HS-5 (cell line): ENCODE measurements at regions not wholly inside any gene's neighbourhood (a gene's known extent, or its start where the extent isn't known, plus 50 kb on each side); places are given as distances from the start of the nearest gene placed in this dataset.

Experiments
- DNase-seq: peaks from one replicate; pipeline ENCODE4 v3.0.0-alpha.2; 2012; ENCODE audit warnings: low read depth

DNA sequence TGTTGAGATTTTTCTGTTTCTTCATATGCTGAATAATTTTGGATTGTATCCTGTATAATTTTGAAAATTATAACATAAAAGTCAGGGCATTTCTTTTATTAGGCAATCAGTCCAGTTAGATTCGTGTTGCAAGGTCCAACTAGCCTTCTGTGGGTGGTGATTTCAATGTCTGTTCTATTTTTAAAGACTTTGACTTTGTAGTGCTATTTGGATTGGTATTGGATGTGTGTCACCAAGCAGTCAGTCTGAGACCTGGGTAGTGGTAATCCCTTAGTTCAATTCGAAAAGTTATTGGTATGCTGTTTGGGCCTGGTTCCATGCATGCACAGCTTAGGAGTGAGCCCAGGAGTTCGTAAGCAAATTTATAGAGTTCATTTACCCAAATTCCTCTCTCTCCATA lies 82.2 kb downstream of the EPDR1 start:
- no peak for DNase-seq

DNA sequence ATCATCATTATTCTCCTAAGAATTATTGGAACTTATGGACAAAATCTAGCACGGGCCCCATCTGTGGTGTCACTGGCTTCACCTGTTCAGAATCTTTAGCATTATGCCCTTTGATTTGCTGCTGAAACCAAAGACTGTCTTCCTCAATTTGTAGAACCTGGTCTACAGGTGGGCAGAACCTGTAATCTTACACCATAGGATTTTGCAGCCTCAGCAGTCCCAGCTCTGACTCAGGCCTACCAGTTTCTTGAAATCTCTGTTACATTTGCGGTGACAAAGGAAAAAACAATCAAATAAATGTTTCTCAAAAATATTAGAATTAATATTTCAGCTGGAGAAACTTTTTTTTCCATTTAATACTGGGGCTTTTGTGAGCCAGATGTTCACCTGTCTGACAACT lies 86.1 kb downstream of the EPDR1 start:
- DNase-seq, result no peak

DNA sequence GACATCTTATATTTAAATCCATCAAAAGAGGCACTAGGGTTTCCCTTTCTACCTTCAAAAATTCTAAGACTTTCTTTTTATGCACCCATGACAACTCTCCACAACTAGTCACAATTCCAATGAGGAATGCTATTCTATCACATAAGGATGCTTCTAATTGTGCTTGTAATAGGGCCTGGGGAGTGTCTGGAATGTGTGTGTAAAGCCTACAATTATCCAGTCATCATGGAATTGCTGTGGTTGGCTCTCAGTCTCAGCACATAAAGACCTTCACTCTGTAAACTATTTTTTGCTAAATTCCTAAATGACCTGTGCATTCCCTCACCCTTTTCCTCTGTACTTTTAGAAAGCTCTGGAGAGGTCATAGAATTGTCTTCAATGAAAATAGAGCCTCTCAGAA lies 86.7 kb downstream of the EPDR1 start:
- no peak for DNase-seq

- DNase-seq, result no peak
Measured at GRCh38 chr7:38013246-38013645, 92.8 kb downstream of the EPDR1 start.

DNA sequence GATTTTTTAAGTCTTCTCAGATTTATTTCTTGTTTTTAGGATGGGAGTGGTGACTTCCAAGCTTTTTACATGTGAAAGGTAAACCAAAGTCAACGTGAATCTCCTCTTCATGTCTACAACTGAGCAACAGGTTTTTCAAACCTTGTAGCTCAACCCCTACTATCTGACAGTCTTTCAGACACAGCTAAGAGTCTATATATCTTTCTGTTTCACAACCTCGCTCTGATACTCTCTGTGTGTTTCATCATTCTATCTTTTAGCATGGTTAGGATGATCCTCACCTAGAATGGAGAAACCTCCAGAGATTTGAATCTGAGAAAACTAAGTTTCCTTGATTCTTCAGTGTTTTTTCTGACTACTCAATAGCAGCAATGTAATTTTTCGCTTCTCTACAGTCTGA lies 96.1 kb downstream of the EPDR1 start:
- no peak for DNase-seq

- no peak for DNase-seq
Measured at GRCh38 chr7:38017320-38017719, 96.9 kb downstream of the EPDR1 start.

- DNase-seq, result peak; percentile 14
Measured at GRCh38 chr7:38020121-38020785, 99.8 kb downstream of the EPDR1 start.

- DNase-seq, result no peak
Measured at GRCh38 chr7:38021892-38022291, 101.5 kb downstream of the EPDR1 start.

- DNase-seq, result no peak
Measured at GRCh38 chr7:38025815-38026214, 105.4 kb downstream of the EPDR1 start.

DNA sequence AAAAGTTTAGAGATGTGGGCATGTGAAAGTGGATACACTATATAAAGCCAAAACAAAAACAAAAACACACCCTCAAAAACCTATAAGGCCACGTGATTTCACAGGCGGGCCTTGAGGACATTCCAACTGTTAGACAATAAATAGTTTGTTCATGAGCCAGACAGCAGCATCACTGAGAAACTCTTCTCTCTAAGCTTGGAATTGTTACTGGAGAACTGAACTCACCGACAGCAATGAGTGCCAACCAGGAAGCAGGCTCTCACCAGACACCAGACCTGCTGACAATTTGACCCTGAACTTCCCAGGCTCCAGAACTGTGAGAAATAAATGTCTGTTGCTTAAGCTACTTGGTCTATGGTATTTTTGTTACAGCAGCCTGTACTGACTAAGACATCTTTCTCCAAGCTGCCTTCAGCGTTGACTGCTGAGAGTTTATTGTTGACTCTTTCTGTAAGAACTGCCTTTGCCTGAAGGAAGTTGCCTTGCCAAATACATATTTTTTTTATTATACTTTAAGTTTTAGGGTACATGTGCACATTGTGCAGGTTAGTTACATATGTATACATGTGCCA lies 107.5 kb downstream of the EPDR1 start:
- no peak for DNase-seq

DNA sequence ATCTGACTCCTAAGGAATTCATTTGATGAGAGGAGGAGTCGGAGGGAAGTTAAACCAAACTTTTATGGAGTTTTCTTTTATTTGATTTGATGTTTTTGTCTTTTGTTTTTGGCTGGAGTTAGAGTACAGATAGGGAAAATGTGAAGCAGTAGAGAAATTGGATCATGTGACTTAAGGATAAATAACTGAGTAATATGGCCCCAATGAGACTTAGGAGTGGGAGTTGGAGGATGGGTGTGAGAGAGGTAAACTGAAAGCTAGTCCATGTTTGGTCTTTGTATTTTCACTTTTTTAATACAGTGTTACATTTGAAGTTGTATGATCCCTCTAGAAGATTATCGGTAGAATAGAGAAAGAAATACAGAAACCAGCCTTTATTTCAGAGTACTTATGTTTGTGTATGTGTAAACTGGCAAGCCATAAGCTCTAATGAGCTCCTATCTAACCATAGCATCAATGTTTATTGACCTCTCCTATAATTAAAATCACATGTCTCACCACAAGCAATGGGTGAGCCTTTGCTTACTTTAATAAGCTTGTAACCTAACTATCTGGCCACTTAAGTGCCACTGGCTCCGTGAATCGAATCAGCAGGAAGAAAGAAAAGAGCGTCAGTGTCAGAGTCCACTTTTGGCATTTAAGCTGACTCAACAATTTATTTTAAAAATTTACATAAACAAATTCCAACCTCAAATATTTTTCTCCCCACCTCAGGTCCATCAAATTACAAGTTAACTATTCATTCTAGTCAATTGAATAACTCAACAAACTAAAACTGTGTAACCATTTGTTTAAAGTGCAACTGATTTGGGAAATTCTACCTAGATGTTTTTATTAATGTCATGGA lies 113.8 kb downstream of the EPDR1 start:
- no peak for DNase-seq

- DNase-seq, result no peak
Measured at GRCh38 chr7:38040831-38041230, 120.4 kb downstream of the EPDR1 start.

DNA sequence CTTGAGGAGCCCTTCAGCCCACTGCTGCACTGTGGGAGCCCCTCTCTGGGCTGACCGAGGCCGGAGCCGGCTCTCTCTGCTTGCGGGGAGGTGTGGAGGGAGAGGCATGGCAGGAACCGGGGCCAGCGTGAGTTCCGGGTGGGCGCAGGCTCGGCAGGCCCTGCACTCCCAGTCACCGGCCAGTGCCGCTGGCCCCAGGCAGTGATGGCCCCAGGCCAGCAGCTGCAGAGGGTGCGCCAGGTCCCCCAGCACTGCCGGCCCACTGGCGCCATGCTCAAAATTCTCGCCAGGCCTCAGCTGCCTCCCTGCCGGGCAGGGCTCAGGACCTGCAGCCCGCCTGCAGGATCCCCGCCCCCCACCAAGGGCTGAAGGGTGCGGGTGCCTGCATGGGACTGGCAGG lies 128.4 kb upstream of the STARD3NL start:
- DNase-seq, result no peak

DNA sequence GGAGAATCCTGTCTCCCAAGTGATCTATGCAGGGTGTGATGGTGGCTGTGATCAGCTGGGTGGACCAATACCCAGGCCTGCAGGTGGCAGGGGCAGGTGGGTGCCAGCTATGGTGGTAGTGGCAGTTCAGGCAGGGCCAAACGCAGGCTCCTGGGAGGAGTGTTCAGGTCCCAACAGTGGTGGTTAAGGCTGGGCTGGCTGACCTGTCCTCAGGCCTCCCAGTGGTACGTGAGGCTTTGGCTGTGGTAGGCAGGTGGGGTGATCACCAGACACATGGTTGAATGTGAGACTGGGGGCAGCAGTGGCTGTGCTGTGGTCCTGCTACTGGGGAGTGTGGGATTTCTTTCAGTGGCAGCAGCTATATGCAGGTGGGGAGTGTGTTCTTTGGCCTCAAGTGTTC lies 126.7 kb upstream of the STARD3NL start:
- DNase-seq, result no peak

DNA sequence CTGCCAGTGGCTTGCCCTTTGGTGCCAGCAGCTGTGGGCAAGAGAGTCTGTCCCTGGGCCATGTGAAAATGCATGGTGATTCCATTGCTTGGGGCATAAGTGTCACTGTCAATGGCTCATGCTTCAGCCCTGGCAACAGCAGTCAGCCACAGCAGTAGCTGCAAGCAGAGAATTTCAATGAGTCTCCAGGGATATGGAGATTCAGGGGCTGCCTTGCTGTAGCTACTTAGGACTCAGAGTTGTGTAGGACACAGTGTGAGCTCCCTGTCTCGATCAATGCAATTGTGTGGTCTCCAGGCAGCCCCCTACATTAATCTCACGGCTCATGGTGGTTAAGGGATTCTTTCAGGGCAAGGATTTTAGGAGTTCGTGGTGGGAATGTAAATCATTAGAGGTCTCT lies 126.3 kb upstream of the STARD3NL start:
- DNase-seq, result no peak

DNA sequence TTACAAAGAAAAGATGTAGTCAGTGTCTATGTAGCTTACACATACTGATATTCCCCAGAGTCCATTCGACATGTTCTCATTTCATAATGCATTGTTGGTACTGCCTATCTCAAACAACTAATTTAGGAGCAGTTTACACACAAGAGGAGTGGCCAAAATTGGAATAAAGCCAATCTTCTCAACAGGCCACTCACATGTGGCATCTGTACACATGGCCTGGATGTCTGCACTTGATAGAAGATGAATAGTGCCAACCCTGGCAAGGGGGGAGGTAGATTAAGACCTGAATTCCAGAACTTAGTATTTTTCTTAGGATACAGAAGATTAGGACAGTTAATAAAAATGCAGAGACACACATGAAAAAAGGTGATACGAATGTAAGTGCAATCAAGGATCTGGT lies 125.3 kb upstream of the STARD3NL start:
- DNase-seq, result no peak

DNA sequence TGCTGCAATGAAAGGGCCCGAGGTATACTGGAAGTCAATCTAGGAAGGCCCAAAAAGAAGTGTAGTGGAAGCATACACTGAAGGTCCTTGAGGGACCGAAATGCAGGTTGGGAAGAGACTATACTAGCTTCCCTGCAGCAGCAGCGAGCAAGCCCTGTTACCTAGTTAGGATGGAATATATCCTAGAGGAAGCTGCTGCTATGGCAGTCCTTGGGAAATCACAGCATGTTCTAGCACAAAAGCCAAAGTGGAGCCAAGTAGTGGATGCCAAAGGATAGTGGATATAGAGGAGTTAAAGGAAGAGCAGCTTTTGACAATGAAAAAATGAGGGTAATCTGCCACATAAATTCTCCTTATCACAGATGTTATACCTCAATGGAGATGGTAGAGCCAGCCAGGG lies 123.8 kb upstream of the STARD3NL start:
- no peak for DNase-seq

DNA sequence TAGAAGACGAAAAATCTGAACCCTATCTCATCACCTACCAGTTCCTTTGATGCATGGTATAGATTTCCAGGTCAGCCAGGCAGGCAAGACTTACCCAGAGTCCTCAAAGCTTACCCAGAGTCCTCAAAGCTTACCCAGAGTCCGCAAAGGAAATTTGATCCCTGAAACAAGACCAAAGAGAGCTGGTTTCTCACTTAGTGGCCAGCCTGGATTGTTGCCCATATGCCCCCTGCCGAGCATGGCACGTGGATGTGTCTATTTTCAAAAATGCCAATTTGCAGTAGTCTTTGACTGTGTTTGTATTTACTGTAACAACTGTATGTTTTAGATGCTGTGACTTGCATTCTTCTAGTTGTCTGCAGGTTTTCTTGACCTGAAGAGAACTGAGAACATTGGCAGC lies 120.2 kb upstream of the STARD3NL start:
- DNase-seq, result no peak

- DNase-seq, result no peak
Measured at GRCh38 chr7:38060116-38060515, 117.9 kb upstream of the STARD3NL start.

GRCh38 chr7:38060637-38061036 lies 117.4 kb upstream of the STARD3NL start:
- no peak for DNase-seq

DNA sequence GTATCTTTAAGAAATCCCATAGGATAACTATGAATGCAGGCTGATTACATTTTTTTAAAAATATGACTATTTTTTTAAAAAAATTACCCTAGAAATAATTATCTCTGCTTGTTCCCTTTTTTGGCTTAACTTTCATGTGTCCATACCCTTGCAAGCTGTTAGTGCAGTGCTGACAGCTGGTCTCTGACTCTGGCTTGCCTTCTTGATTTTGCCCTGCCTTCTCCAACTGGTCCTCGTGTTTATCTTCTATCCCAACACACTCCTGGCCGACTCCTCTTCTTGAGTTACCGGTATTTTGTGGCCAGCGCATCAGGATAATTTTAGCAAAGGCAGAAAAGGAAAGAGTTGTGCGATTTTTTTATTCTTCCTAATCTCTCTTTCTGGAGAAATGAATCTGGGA lies 111.7 kb upstream of the STARD3NL start:
- no peak for DNase-seq

GRCh38 chr7:38068461-38068860 lies 109.6 kb upstream of the STARD3NL start:
- DNase-seq, result no peak

DNA sequence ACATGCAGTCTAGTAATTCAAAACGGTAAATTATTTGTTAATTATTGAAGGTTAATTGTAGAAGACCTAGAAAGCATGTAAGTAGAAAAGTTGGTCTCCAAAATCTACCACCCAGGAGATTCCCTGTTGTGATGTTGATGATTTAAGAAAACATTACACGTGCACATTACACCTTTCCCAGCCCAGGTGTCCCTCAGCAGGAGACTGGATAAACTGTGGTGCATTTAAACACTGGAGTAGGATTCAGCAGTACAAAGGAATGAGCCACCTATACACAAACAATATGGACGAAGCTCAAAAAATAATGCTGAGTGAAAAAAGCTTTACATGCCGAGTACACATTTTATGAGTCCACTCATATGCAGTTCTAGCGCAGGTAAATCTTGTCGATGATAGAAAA lies 109.0 kb upstream of the STARD3NL start:
- no peak for DNase-seq
